Naive thymus-derived CD8-positive, alpha-beta T cell (primary cell): ENCODE measurements at regions not wholly inside any gene's neighbourhood (a gene's known extent, or its start where the extent isn't known, plus 50 kb on each side); places are given as distances from the start of the nearest gene placed in this dataset.

Experiments
- ATAC-seq, 2 donors: fragments of 150-1000 bp; cut with Tn5 transposase in 1 of 2; sonication (Bioruptor Pico), chemical (Tn5 transposase) in 1 of 2; 1 replicate in 1 of 2; 2 replicates in 1 of 2; pipeline ENCODE4 v1.10.0; 2021; ENCODE audit warnings: mild to moderate bottlenecking in 2 of 2, moderate library complexity in 2 of 2
- POLR2A ChIA-PET: fragments of 350-600 bp; sonication (Branson Sonifier 250); formaldehyde crosslinking; loops from one replicate; lab custom pipeline; 2021; ENCODE audit warnings: antibody characterized with exemption; lab: Charles Lee
- DNase-seq, 10 donors: peaks; one replicate each; pipeline versions ENCODE4 v3.0.0 to v3.0.0-alpha.2; 2020 to 2022
- H3K27ac Mint-ChIP-seq, 10 donors: one replicate each; pipeline ENCODE4 v1.8.0; 2020 to 2022; ENCODE audit warnings: mild to moderate bottlenecking in 10 of 10, mixed read lengths in 10 of 10, moderate library complexity in 4 of 10, inconsistent platforms in 1 of 10
- H3K27me3 Mint-ChIP-seq, 5 donors: one replicate each; pipeline ENCODE4 v1.8.0; 2021 to 2022; ENCODE audit warnings: mixed read lengths in 5 of 5
- H3K36me3 Mint-ChIP-seq, 3 donors: one replicate each; pipeline ENCODE4 v1.8.0; 2020 to 2022; ENCODE audit warnings: mixed read lengths in 3 of 3, mild to moderate bottlenecking in 2 of 3, inconsistent platforms in 1 of 3
- H3K4me1 Mint-ChIP-seq, 4 donors: one replicate each; pipeline ENCODE4 v1.8.0; 2021 to 2022; ENCODE audit warnings: mixed read lengths in 4 of 4
- H3K4me3 Mint-ChIP-seq, 10 donors: one replicate each; pipeline ENCODE4 v1.8.0; 2020 to 2022; ENCODE audit warnings: mild to moderate bottlenecking in 10 of 10, mixed read lengths in 10 of 10, moderate library complexity in 6 of 10, inconsistent platforms in 1 of 10
- H3K9me3 Mint-ChIP-seq, 9 donors: one replicate each; pipeline ENCODE4 v1.8.0; 2020 to 2022; ENCODE audit warnings: mixed read lengths in 9 of 9, mild to moderate bottlenecking in 3 of 9, inconsistent platforms in 1 of 9, moderate library complexity in 1 of 9

DNA sequence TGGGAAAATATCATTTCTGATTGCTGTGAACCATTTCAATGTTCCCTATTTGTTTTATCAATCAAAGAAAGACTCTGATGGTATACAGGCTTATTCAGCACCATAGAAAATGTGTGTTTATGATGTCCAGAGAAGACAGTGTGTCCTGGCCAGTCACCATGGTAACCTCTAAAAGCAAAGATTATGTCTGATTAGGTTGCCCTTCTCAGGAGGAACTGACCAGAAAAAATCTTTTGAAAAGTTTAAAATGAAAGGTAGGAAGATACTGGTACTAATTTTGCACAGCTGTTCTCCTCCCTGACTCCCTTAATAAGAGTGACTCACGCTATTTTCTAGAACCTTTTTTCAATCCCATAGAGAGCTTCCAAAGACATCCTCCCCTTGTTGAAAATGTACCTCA lies 391.8 kb upstream of the DCN start:
- Mint-ChIP-seq H3K36me3 (no peaks in the 10 kb centered on the region), H3K4me1 (peaks cover 6 to 19% (median 17%) of the 10 kb centered on the region in 4 donors), H3K4me3 (no peak overlapping the region), H3K27ac (no peak overlapping the region), H3K27me3 (peaks cover 0 to 3% (median 0%) of the 10 kb centered on the region in 5 donors), H3K9me3 (no peaks in the 10 kb centered on the region)
- POLR2A ChIA-PET: interaction anchor here (1.2 kb wide), 1 partner anchor 571 kb away, joined by 4 read pairs; the partner anchor contains the start of gene BTG1
- ATAC-seq (no peak), DNase-seq (no peak)

DNA sequence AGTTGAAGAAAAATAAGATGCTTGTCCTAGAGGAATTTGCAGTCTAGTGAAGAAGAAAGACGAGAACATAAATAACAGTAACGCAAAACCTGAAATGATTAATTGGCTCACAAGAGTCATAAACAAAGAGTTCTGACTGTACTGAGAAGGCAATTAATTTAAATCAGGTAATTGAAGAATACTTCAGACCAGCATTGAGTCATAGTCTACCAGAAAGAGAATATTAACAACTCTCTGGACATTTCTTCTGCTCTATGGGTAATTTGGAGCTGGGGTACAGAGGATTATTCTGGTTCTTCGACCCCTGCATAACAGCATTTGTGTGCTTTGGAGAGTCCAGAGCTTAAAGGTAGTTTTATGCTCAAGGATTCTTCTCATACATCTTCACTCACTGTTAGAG lies 390.3 kb upstream of the DCN start:
- Mint-ChIP-seq H3K9me3 (no peaks in the 10 kb centered on the region), H3K4me3 (no peak overlapping the region), H3K27me3 (peaks cover 0 to 3% (median 0%) of the 10 kb centered on the region in 5 donors), H3K27ac (no peak overlapping the region), H3K36me3 (no peaks in the 10 kb centered on the region), H3K4me1 (peaks cover 6 to 12% (median 10%) of the 10 kb centered on the region in 4 donors)
- ATAC-seq (no peak), DNase-seq (no peak)
- POLR2A ChIA-PET: no interaction called here

DNA sequence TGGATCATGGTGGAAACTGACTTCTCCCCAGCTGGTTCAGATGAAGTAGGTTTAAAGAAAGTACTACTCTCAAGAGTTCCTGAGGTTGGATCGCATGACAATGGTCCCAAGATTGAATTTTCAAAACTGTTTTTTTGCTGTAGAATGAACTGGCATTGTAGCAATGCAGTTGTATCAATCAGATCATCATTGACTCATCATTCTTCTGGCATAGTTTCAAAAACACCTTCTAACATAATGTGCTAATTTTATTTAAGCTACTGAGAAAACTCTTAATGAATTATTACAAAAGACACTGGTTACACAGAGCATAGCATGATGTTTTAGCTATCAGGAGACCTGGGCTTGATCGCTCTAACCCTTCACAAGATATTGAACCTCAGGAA lies 384.5 kb upstream of the DCN start:
- peaks cover 14 to 20% (median 17%) of the 10 kb centered on the region in 4 donors for H3K4me1 Mint-ChIP-seq
- H3K9me3 Mint-ChIP-seq: peaks cover 0 to 6% (median 0%) of the 10 kb centered on the region in 9 donors
- ATAC-seq (no peak), DNase-seq (no peak)
- H3K4me3 Mint-ChIP-seq: no peak overlapping the region
- H3K36me3 Mint-ChIP-seq: peaks cover 0 to 9% (median 0%) of the 10 kb centered on the region in 3 donors
- no peak overlapping the region for H3K27ac Mint-ChIP-seq
- POLR2A ChIA-PET: no interaction called here
- no peaks in the 10 kb centered on the region for H3K27me3 Mint-ChIP-seq

DNA sequence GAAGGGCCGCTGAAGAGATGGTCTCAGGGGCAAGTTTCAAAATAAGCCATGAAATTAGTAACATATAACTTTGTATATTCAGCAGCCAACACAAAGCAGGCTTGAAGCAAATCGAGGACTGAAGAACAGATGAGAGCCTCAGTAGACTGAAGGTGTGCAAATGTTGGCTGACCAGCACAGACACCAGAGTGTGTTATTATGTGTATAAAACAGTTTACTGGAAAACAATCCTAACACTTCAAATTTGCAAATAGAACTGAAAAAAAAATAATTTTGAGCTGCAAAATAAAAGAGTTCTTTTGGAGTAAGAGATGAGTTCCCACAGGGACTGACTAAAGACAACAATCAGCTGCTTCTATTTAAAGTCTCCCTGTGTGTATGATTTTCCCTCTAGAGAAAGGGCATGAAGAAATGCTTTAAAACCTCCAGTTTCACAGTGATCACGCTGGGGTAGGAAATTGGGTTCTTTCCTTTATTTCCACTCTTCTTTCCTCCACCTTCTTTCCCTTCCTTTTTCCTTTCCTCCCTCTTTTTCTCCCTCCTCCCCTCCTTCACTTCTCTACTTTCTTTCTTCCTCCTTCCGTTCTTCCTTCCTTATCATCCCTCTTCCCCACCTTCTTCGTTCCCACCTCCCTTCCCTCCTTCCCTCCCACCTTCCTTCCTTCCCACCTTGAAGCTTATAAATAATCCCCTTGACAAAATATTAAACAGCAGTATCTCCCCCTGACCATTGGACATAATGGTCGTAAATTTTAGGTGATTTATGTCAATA lies 383.9 kb upstream of the DCN start:
- Mint-ChIP-seq H3K9me3 (peaks cover 0 to 6% (median 0%) of the 10 kb centered on the region in 9 donors), H3K36me3 (peaks cover 0 to 9% (median 0%) of the 10 kb centered on the region in 3 donors), H3K4me3 (no peak overlapping the region), H3K27me3 (no peaks in the 10 kb centered on the region), H3K4me1 (peaks cover 16 to 23% (median 19%) of the 10 kb centered on the region in 4 donors), H3K27ac (peak overlapping the region in 1 of 10 donors; percentile 12)
- POLR2A ChIA-PET: no interaction called here
- DNase-seq (no peak), ATAC-seq (no peak)

DNA sequence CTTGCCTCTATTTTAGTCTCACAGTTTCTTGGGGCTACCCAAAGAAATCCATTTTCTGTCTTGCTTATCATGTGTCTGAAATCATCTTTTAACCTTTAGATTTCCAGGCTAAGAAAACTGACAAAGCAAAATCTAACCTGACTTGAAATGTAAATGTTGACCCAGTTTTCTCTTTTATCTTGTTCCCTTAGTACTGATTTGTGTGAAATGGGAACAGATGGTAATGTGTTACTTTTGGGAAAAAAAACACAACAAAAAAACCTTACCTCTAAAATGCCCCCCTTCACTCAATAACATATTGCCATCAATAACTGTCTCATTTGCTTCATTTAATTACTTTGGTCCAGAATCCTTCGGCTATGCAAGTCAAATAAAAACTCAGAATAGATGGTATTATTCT lies 383.2 kb upstream of the DCN start:
- POLR2A ChIA-PET: no interaction called here
- ATAC-seq: no peak
- Mint-ChIP-seq H3K9me3 (peaks cover 0 to 6% (median 0%) of the 10 kb centered on the region in 9 donors), H3K27ac (no peak overlapping the region), H3K36me3 (peaks cover 0 to 11% (median 0%) of the 10 kb centered on the region in 3 donors), H3K4me3 (no peak overlapping the region), H3K4me1 (peaks cover 16 to 23% (median 21%) of the 10 kb centered on the region in 4 donors), H3K27me3 (no peaks in the 10 kb centered on the region)
- no peak for DNase-seq

DNA sequence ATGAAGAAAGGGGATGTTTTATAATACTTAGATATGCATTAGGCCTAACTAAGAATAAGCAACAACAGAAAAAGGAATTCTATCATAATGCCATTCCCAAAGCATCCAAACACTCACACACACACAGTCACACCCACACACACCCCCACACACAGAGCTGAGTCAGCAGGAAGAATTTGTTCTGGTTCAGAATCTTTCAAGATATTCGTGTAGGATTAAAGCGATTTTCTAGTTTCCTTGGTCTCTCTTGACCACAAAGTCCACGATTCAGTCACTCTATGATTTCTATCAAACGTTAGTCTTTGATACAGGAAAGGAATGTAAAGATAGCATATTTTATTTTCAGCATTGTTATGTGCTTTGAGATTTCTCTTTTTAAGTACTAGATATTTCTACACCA lies 382.6 kb upstream of the DCN start:
- DNase-seq: no peak
- ATAC-seq: no peak
- Mint-ChIP-seq H3K4me3 (no peak overlapping the region), H3K9me3 (peaks cover 0 to 6% (median 0%) of the 10 kb centered on the region in 9 donors), H3K36me3 (peaks cover 0 to 11% (median 2%) of the 10 kb centered on the region in 3 donors), H3K4me1 (peaks cover 16 to 23% (median 21%) of the 10 kb centered on the region in 4 donors), H3K27me3 (no peaks in the 10 kb centered on the region), H3K27ac (peak overlapping the region in 1 of 10 donors; percentile 6)
- POLR2A ChIA-PET: no interaction called here

DNA sequence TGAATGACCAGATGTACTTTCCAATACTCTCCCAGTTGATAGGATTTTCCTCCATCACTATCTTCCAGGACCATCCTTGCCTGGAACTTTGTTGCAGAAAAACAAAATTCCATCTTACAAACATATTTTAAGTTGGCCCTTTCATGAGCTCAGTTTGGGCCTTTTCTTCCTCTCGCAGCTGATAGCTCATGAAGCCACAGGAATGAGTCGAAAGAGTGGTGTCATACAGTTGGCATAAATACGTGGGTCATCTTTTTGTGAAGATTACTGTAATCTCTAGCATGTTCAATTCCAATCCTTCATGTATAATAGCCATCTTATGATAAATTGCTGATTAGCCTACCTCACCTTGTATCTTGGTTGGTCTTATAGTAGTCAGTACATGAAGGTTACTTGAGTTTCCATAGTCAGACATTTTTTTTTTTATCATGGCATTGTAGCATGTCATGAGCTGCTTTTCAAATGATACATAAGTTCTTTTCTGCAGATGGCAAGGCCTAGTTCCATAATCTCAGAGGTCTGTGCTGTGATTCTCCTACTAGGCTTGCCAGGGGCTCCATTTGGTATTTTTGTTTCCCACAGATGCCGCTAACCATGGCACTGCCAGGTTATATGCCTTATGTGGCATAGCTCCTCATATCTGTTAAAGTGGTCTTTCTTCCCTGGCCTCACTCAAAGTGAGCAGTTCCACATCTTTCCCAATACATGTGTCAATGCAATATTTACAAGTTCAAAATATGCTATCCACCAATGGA lies 380.6 kb upstream of the DCN start:
- H3K36me3 Mint-ChIP-seq: peaks cover 0 to 30% (median 20%) of the 10 kb centered on the region in 3 donors
- H3K4me3 Mint-ChIP-seq: peak overlapping the region in 8 of 10 donors; percentile 20 to 72 (median 65)
- no peak for DNase-seq
- ATAC-seq: no peak
- H3K9me3 Mint-ChIP-seq: peaks cover 0 to 23% (median 12%) of the 10 kb centered on the region in 9 donors
- H3K27me3 Mint-ChIP-seq: peaks cover 0 to 1% (median 0%) of the 10 kb centered on the region in 5 donors
- POLR2A ChIA-PET: no interaction called here
- peaks cover 16 to 23% (median 21%) of the 10 kb centered on the region in 4 donors for H3K4me1 Mint-ChIP-seq
- H3K27ac Mint-ChIP-seq: peak overlapping the region in 7 of 10 donors; percentile 13 to 86 (median 73)

DNA sequence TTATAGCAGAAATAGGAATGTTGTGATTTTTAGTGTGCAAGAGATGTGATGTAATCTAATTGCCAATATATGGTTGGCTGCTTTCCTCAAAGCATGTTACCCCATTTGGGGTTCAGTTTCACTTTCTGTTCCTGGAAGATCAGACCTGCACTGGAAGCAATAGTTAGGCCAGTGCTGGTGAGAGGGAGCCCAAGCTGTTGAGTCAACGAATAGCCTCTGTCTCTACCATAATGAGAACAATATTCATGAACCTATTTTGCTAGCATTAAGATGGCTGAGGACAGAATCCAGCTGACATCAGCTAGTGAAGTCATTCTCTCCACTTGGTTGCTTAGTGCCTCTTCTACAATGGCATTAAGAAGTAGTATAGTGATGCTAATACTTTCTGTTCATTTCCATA lies 379.9 kb upstream of the DCN start:
- H3K27me3 Mint-ChIP-seq: peaks cover 0 to 1% (median 0%) of the 10 kb centered on the region in 5 donors
- H3K27ac Mint-ChIP-seq: peak overlapping the region in 9 of 10 donors; percentile 13 to 86 (median 72)
- peak; percentile 82 to 88 for ATAC-seq
- peak overlapping the region; percentile 40 to 72 (median 65) for H3K4me3 Mint-ChIP-seq
- peaks cover 0 to 28% (median 12%) of the 10 kb centered on the region in 9 donors for H3K9me3 Mint-ChIP-seq
- peaks cover 0 to 33% (median 24%) of the 10 kb centered on the region in 3 donors for H3K36me3 Mint-ChIP-seq
- H3K4me1 Mint-ChIP-seq: peaks cover 16 to 23% (median 21%) of the 10 kb centered on the region in 4 donors
- peak in 2 of 10 donors; percentile 12 to 18 for DNase-seq
- POLR2A ChIA-PET: no interaction called here

DNA sequence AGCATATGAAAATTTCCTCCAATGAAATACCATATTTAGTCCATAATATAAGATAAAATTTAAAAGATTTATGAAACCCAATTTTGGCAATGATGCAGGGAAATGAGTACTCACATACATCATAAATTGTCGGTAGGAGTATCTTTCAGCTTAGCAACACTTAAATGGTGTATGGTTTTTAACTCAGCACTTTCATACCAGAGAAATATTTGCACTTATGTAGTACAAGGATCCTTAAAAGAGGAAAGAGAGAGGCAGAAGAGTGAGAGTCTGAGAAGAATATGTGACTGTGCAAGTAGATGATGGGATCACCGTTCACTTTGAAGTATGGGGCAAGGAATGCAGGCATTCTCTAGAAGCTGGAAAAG lies 379.3 kb upstream of the DCN start:
- Mint-ChIP-seq H3K4me3 (peak overlapping the region; percentile 40 to 72 (median 65)), H3K36me3 (peaks cover 0 to 33% (median 24%) of the 10 kb centered on the region in 3 donors), H3K27me3 (peaks cover 0 to 1% (median 0%) of the 10 kb centered on the region in 5 donors), H3K4me1 (peaks cover 14 to 23% (median 21%) of the 10 kb centered on the region in 4 donors), H3K9me3 (peaks cover 0 to 29% (median 13%) of the 10 kb centered on the region in 9 donors), H3K27ac (peak overlapping the region in 9 of 10 donors; percentile 13 to 86 (median 72))
- ATAC-seq (peak in 1 of 2 donors; percentile 18), DNase-seq (no peak)
- POLR2A ChIA-PET: no interaction called here

DNA sequence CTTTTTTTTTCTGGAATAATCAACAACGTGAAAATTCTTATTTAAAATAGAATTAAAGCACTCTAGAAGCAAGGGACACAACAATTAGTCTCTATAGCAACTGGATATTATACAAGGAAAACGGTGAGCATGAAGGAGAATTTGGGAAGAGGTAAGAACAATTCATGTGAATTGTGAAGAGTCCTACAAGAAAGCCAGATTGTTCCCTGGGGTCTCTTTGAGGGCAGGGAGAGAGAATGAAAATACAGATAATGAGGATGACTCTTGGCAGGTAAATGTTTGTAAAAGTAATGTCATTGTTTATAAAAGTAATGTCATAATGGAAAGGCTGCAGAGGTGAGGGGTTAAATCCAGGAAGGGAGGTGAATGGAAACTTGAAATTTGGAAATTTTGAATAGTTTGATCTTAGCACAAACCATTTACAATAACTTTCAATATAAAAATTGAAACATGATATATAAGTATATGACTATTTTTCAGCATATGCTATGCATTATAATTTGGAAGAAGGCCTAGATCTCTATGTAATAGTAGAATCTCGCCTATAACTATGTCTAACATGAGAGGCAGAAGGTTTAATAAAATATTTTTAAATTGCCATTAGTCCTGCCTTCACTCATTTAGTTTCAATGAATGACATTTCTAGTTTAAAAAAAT lies 378.8 kb upstream of the DCN start:
- no peak for ATAC-seq
- peak overlapping the region in 2 of 10 donors; percentile 12 to 77 for H3K27ac Mint-ChIP-seq
- peaks cover 13 to 23% (median 21%) of the 10 kb centered on the region in 4 donors for H3K4me1 Mint-ChIP-seq
- POLR2A ChIA-PET: no interaction called here
- H3K36me3 Mint-ChIP-seq: peaks cover 0 to 33% (median 24%) of the 10 kb centered on the region in 3 donors
- H3K9me3 Mint-ChIP-seq: peaks cover 0 to 29% (median 13%) of the 10 kb centered on the region in 9 donors
- H3K27me3 Mint-ChIP-seq: peaks cover 0 to 1% (median 0%) of the 10 kb centered on the region in 5 donors
- H3K4me3 Mint-ChIP-seq: peak overlapping the region in 1 of 10 donors; percentile 55
- DNase-seq: no peak

DNA sequence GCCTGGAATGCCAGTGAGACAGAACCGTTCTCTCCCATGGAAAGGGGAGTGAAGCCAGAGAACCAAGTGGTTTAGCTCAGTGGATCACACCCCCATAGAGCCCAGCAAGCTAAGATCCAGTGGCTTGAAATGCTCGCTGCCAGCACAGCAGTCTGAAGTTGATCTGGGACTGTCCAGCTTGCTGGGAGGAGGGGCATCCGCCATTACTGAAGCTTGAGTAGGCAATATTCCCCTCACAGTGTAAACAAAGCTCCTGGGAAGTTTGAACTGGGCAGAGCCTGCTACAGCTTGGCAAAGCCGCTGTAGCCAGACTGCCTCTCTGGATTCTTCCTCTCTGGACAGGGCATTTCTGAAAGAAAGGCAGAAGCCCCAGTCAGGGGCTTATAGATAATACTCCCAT lies 374.3 kb upstream of the DCN start:
- DNase-seq: no peak
- Mint-ChIP-seq H3K4me1 (peaks cover 0 to 7% (median 3%) of the 10 kb centered on the region in 4 donors), H3K36me3 (peaks cover 0 to 31% (median 27%) of the 10 kb centered on the region in 3 donors), H3K4me3 (no peak overlapping the region), H3K27me3 (peaks cover 0 to 7% (median 3%) of the 10 kb centered on the region in 5 donors), H3K27ac (no peak overlapping the region), H3K9me3 (peaks cover 0 to 29% (median 15%) of the 10 kb centered on the region in 9 donors)
- no peak for ATAC-seq
- POLR2A ChIA-PET: no interaction called here
